Mesenchymal stem cell (in vitro differentiated cells and primary cell): ENCODE measurements at regions not wholly inside any gene's neighbourhood (a gene's known extent, or its start where the extent isn't known, plus 50 kb on each side); places are given as distances from the start of the nearest gene placed in this dataset.

Experiments used
- DNase-seq: peaks from one replicate; pipeline ENCODE4 v3.0.0-alpha.2; 2013
- H2AFZ ChIP-seq: one replicate; pipeline ENCODE4 v1.6.1; 2013; ENCODE audit warnings: low read depth, mild to moderate bottlenecking, control low read depth, inconsistent platforms, low read length, moderate library complexity
- H2AK5ac ChIP-seq: 2 replicates; pipeline ENCODE4 v1.6.1; 2013; ENCODE audit warnings: low read length, moderate library complexity, mild to moderate bottlenecking, inconsistent platforms; ENCODE audit not compliant: severe bottlenecking
- H2BK120ac ChIP-seq: one replicate; pipeline ENCODE4 v1.6.1; 2013; ENCODE audit warnings: low read depth, mild to moderate bottlenecking, inconsistent platforms, low read length, moderate library complexity
- H2BK12ac ChIP-seq, 2 experiments: one replicate each; pipeline ENCODE4 v1.6.1; 2013; ENCODE audit warnings: inconsistent platforms in 2 of 2, low read length in 2 of 2, mild to moderate bottlenecking in 2 of 2, moderate library complexity in 2 of 2, control low read depth in 1 of 2
- H2BK15ac ChIP-seq: one replicate; pipeline ENCODE4 v1.6.1; 2013; ENCODE audit warnings: mild to moderate bottlenecking, low read depth, inconsistent platforms; ENCODE audit not compliant: poor library complexity, severe bottlenecking
- H2BK5ac ChIP-seq: 2 replicates; pipeline ENCODE4 v1.6.1; 2013; ENCODE audit warnings: low read depth, mild to moderate bottlenecking, low read length, control low read depth, inconsistent platforms; ENCODE audit not compliant: poor library complexity, severe bottlenecking
- H3K14ac ChIP-seq, 2 experiments: one replicate each; pipeline ENCODE4 v1.6.1; 2013; ENCODE audit warnings: inconsistent platforms in 2 of 2, low read length in 2 of 2, control low read depth in 1 of 2, mild to moderate bottlenecking in 1 of 2, moderate library complexity in 1 of 2
- H3K18ac ChIP-seq, 2 experiments: one replicate each; pipeline ENCODE4 v1.6.1; 2013; ENCODE audit warnings: inconsistent platforms in 2 of 2, low read length in 2 of 2, control low read depth in 1 of 2, low read depth in 1 of 2, mild to moderate bottlenecking in 1 of 2
- H3K23ac ChIP-seq, 2 experiments: one replicate each; pipeline ENCODE4 v1.6.1; 2013; ENCODE audit warnings: inconsistent platforms in 2 of 2, low read length in 2 of 2, mild to moderate bottlenecking in 2 of 2, moderate library complexity in 2 of 2, control low read depth in 1 of 2
- H3K27ac ChIP-seq: 2 replicates; pipeline ENCODE4 v1.5.1; 2013; ENCODE audit warnings: mild to moderate bottlenecking, moderate library complexity, low read length, control low read depth, inconsistent platforms; ENCODE audit not compliant: poor library complexity, severe bottlenecking
- H3K27me3 ChIP-seq, 2 experiments: 2 replicates each; pipeline versions ENCODE4 v1.6.1 to v1.7.0; 2013; ENCODE audit warnings: low read length in 2 of 2, mild to moderate bottlenecking in 2 of 2, moderate library complexity in 2 of 2, control low read depth in 1 of 2, inconsistent platforms in 1 of 2; ENCODE audit not compliant: control insufficient read depth in 1 of 2, insufficient read depth in 1 of 2
- H3K36me3 ChIP-seq, 2 experiments: 2 replicates each; pipeline versions ENCODE4 v1.6.1 to v1.7.0; 2013; ENCODE audit warnings: low read length in 2 of 2, control low read depth in 1 of 2, inconsistent platforms in 1 of 2, low read depth in 1 of 2, mild to moderate bottlenecking in 1 of 2; ENCODE audit not compliant: insufficient read depth in 2 of 2, control insufficient read depth in 1 of 2
- H3K4ac ChIP-seq, 2 experiments: one replicate each; pipeline ENCODE4 v1.6.1; 2013; ENCODE audit warnings: inconsistent platforms in 2 of 2, low read length in 2 of 2, mild to moderate bottlenecking in 2 of 2, moderate library complexity in 2 of 2, control low read depth in 1 of 2, low read depth in 1 of 2
- H3K4me1 ChIP-seq: 2 replicates; pipeline ENCODE4 v1.6.1; 2013; ENCODE audit warnings: low read depth, low read length, control low read depth; ENCODE audit not compliant: control insufficient read depth, insufficient read depth
- H3K4me2 ChIP-seq: 2 replicates; pipeline ENCODE4 v1.6.1; 2013; ENCODE audit warnings: low read length, mild to moderate bottlenecking, inconsistent platforms; ENCODE audit not compliant: poor library complexity, severe bottlenecking
- H3K4me3 ChIP-seq, 2 experiments: 2 replicates each; pipeline versions ENCODE4 v1.5.1 to v1.7.0; 2013; ENCODE audit warnings: low read length in 2 of 2, mild to moderate bottlenecking in 2 of 2, control low read depth in 1 of 2, low read depth in 1 of 2; ENCODE audit not compliant: insufficient read depth in 1 of 2
- H3K79me1 ChIP-seq: replicated peaks from 2 replicates; pipeline ENCODE4 v1.6.1; 2013; ENCODE audit warnings: mild to moderate bottlenecking, control low read depth, low read length, inconsistent platforms; ENCODE audit not compliant: poor library complexity, severe bottlenecking
- H3K9ac ChIP-seq: 2 replicates; pipeline ENCODE4 v1.7.0; 2013; ENCODE audit warnings: mild to moderate bottlenecking, low read length, moderate library complexity
- H3K9me3 ChIP-seq: 2 replicates; pipeline ENCODE4 v1.7.0; 2013; ENCODE audit warnings: mild to moderate bottlenecking, low read length; ENCODE audit not compliant: control insufficient read depth
- H4K8ac ChIP-seq: one replicate; pipeline ENCODE4 v1.6.1; 2013; ENCODE audit warnings: inconsistent platforms, mild to moderate bottlenecking, low read length, moderate library complexity
- H4K91ac ChIP-seq: one replicate; pipeline ENCODE4 v1.6.1; 2013; ENCODE audit warnings: mild to moderate bottlenecking, low read length, inconsistent platforms
- WGBS: methylation state at CpG from one replicate; pipeline ENCODE4 v1.1.7; 2013; ENCODE audit warnings: mixed read lengths; 5-methylcytosine and 5-hydroxymethylcytosine counted together

DNA sequence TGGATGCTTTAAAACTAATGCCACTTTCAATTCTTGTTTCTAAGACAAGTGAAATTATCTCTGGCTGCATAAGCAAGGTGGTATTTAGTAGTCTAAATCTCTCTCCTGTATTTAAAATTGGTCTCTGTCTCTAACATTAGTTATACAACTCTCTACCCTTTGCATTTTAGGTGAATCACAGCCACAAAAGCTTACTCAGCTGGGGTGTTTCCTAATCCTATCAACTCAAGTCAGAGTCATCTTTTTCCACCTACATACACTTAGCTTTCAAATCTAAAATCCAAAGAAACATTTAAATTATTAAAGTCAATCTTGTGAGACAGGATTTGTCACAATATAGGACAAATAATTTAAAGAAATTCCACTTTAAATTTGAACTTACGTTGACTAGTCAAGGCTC lies 255.1 kb upstream of the CXADR start:
- no peak overlapping the region for H3K4me2 ChIP-seq
- no peak overlapping the region for H2BK15ac ChIP-seq
- H3K27ac ChIP-seq: no peak overlapping the region
- no peaks in the 10 kb centered on the region for H3K36me3 ChIP-seq
- peak overlapping the region; percentile 6 for H3K9ac ChIP-seq
- H2BK5ac ChIP-seq: no peak overlapping the region
- no peak overlapping the region for H3K23ac ChIP-seq
- H2BK120ac ChIP-seq: no peak overlapping the region
- no peak overlapping the region for H2BK12ac ChIP-seq
- WGBS: no CpG with 5 or more reads among the region's 1 CpG
- H3K4me1 ChIP-seq: no peaks in the 10 kb centered on the region
- H4K91ac ChIP-seq: no peak overlapping the region
- no peak overlapping the region for H3K4ac ChIP-seq
- H4K8ac ChIP-seq: no peak overlapping the region
- DNase-seq: no peak
- H3K4me3 ChIP-seq: no peak overlapping the region
- no peaks in the 10 kb centered on the region for H3K27me3 ChIP-seq
- H2AFZ ChIP-seq: no peak overlapping the region
- H2AK5ac ChIP-seq: no peak overlapping the region
- H3K9me3 ChIP-seq: no peaks in the 10 kb centered on the region
- H3K18ac ChIP-seq: no peak overlapping the region
- no peaks in the 10 kb centered on the region for H3K79me1 ChIP-seq
- H3K14ac ChIP-seq: no peak overlapping the region

DNA sequence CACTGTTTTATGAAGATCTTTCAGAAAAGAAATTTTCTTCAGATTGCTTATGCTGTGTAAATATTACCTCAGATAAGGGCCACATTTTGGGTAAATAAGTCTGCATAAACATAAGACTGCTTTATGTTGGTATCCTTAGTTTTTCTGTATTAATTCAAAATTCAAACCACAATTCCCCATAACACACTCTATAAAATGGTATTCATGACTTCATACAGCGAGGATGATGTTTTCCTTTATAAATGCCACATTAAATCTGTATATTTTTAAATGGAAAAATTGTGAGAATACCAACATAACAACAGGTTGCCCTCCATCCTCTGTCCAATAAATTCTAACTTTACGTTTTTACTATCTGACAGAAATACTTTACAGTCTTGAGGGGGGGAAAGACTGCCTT lies 248.7 kb upstream of the CXADR start:
- no peak overlapping the region for H3K18ac ChIP-seq
- no peak overlapping the region for H4K8ac ChIP-seq
- no peak overlapping the region for H2AK5ac ChIP-seq
- H3K4ac ChIP-seq: no peak overlapping the region
- H2BK15ac ChIP-seq: no peak overlapping the region
- no peak overlapping the region for H4K91ac ChIP-seq
- no peak overlapping the region for H3K27ac ChIP-seq
- H3K9ac ChIP-seq: no peak overlapping the region
- H3K4me3 ChIP-seq: no peak overlapping the region
- no peaks in the 10 kb centered on the region for H3K36me3 ChIP-seq
- no peak overlapping the region for H3K23ac ChIP-seq
- no peak overlapping the region for H2BK12ac ChIP-seq
- H2BK5ac ChIP-seq: no peak overlapping the region
- no peaks in the 10 kb centered on the region for H3K4me1 ChIP-seq
- no CpG with 5 or more reads among the region's 2 CpGs for WGBS
- no peak overlapping the region for H2AFZ ChIP-seq
- no peak overlapping the region for H3K4me2 ChIP-seq
- H2BK120ac ChIP-seq: no peak overlapping the region
- H3K79me1 ChIP-seq: no peaks in the 10 kb centered on the region
- H3K27me3 ChIP-seq: no peaks in the 10 kb centered on the region
- H3K9me3 ChIP-seq: no peaks in the 10 kb centered on the region
- no peak overlapping the region for H3K14ac ChIP-seq
- no peak for DNase-seq

DNA sequence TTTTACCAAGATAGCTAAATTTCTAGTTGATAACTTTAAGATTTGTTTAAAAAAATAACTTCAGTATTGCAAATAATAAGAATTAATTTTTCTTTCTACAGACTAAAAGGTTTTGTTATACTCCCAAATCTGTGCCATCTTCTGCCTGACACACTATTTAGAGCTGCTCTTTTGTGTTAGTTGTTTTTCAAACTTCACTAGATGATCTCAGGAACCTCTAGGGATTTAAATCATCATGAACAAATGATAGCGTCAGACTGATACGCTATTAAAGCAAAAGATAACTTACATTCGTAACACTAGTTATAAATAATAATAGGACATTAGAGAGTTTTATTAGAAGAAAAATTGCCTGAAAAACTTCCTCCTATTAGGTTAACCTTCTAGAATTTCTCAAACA lies 243.1 kb upstream of the CXADR start:
- H2AK5ac ChIP-seq: no peak overlapping the region
- no peaks in the 10 kb centered on the region for H3K4me1 ChIP-seq
- H3K79me1 ChIP-seq: no peaks in the 10 kb centered on the region
- no peak overlapping the region for H3K4me2 ChIP-seq
- no peak overlapping the region for H2AFZ ChIP-seq
- H2BK5ac ChIP-seq: no peak overlapping the region
- H4K91ac ChIP-seq: no peak overlapping the region
- H3K18ac ChIP-seq: no peak overlapping the region
- no peak overlapping the region for H4K8ac ChIP-seq
- H3K4me3 ChIP-seq: no peak overlapping the region
- H2BK120ac ChIP-seq: no peak overlapping the region
- no peak for DNase-seq
- H2BK12ac ChIP-seq: no peak overlapping the region
- no peaks in the 10 kb centered on the region for H3K9me3 ChIP-seq
- no peak overlapping the region for H3K4ac ChIP-seq
- no peak overlapping the region for H3K23ac ChIP-seq
- H3K27ac ChIP-seq: no peak overlapping the region
- H3K27me3 ChIP-seq: no peaks in the 10 kb centered on the region
- H3K9ac ChIP-seq: peak overlapping the region; percentile 48
- H3K14ac ChIP-seq: no peak overlapping the region
- WGBS: no CpG with 5 or more reads among the region's 3 CpGs
- no peaks in the 10 kb centered on the region for H3K36me3 ChIP-seq
- H2BK15ac ChIP-seq: no peak overlapping the region

DNA sequence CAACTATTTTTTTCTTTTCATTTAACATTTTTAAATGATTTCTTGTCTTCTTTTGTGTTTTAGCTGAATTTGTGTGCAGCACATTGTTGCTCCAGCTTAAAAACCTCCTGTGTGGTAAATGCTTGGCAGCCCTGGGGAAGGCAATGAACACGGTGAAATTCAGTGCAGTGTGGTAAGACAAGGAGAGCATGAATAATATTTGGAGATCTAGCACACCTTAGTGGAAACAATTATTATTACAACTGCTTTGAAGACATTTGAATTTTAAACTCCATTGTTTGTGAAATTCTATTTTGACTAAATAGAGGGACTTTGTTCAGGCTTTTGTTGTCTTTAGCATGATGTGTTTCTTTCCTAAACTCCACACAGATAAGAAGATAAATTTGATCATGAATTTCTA lies 242.6 kb upstream of the CXADR start:
- no peak overlapping the region for H2BK5ac ChIP-seq
- H3K4me2 ChIP-seq: no peak overlapping the region
- no peak overlapping the region for H2BK12ac ChIP-seq
- no peak overlapping the region for H2BK120ac ChIP-seq
- H3K9me3 ChIP-seq: no peaks in the 10 kb centered on the region
- no peak overlapping the region for H4K8ac ChIP-seq
- no peak overlapping the region for H3K4me3 ChIP-seq
- no peak overlapping the region for H2BK15ac ChIP-seq
- no peak overlapping the region for H3K18ac ChIP-seq
- no peaks in the 10 kb centered on the region for H3K27me3 ChIP-seq
- no peak overlapping the region for H4K91ac ChIP-seq
- H2AK5ac ChIP-seq: no peak overlapping the region
- no peaks in the 10 kb centered on the region for H3K4me1 ChIP-seq
- H3K14ac ChIP-seq: no peak overlapping the region
- H2AFZ ChIP-seq: no peak overlapping the region
- H3K9ac ChIP-seq: peak overlapping the region; percentile 48
- H3K79me1 ChIP-seq: no peaks in the 10 kb centered on the region
- H3K36me3 ChIP-seq: no peaks in the 10 kb centered on the region
- WGBS: no CpG with 5 or more reads among the region's 1 CpG
- H3K4ac ChIP-seq: no peak overlapping the region
- no peak overlapping the region for H3K27ac ChIP-seq
- H3K23ac ChIP-seq: no peak overlapping the region
- peak; percentile 7 for DNase-seq
